ENCODE measurements at regions not wholly inside any gene's neighbourhood (a gene's known extent, or its start where the extent isn't known, plus 50 kb on each side); places are given as distances from the start of the nearest gene placed in this dataset.

DNA sequence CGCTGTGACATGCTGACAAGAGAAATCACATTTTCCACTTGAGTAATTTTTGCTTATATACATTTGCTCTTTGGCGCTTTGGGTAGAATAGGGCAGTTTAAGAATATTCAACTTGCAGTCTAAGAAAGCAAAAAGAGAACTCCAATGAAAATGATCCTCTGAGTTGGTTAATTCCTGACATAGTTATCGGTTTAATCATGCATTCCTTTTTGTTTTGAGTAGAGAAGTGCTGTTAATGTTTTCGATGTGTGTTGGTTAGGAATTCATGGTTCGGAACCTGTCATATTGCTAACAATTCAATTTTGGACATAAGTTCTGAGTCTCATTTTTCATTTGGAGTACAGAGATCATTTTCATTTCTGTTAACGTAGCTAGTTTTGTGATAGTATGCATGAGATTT, 700.6 kb upstream of the PITX2 start:
- FAIRE-seq (no peak), DNase-seq (ENCODE audit: low read depth, low spot score) (no peak)
- no peaks in the 10 kb centered on the region for H4K20me1 ChIP-seq (replicated peaks; ENCODE audit: control insufficient read depth, extremely low read depth, insufficient read depth, low read length)
- H3K79me2 ChIP-seq (ENCODE audit: control insufficient read depth, insufficient read depth, low read length): no peaks in the 10 kb centered on the region
- no peak overlapping the region for H3K9ac ChIP-seq (replicated peaks; ENCODE audit: extremely low read depth, insufficient read depth, low read length)
- ChIA-PET POLR2A (no interaction called here), CTCF (no interaction called here)
- H3K9me1 ChIP-seq (replicated peaks; ENCODE audit: control insufficient read depth, extremely low read depth, insufficient read depth, low read length): no peaks in the 10 kb centered on the region
- intact Hi-C loops (cut with micrococcal nuclease) (no loop called here), dilution Hi-C loops (cut with MboI; ENCODE audit: extremely low pct_ligation_motif_present, low sequenced_read_pairs) (no loop called here)
- H2AFZ ChIP-seq (ENCODE audit: low read depth, low read length): no peak overlapping the region
- no peaks in the 10 kb centered on the region for H3K9me3 ChIP-seq (replicated peaks; ENCODE audit: control insufficient read depth, insufficient read depth, low read length)
- no peaks in the 10 kb centered on the region for H3K4me1 ChIP-seq (ENCODE audit: control insufficient read depth, extremely low read depth, insufficient read depth, low read length)
- BruUV-seq (replicated peaks): no TSS peak
- H3K4me2 ChIP-seq (ENCODE audit: insufficient read depth, low read length): no peak overlapping the region
- no peaks in the 10 kb centered on the region for H3K27me3 ChIP-seq (ENCODE audit: control insufficient read depth in 2 of 2, insufficient read depth in 2 of 2, low read length in 2 of 2)
- TF ChIP-seq MYC (IDR thresholded peaks at IDR 0.05; ENCODE audit: low read depth, low read length) (no peak), FOS (IDR thresholded peaks at IDR 0.05; ENCODE audit: borderline replicate concordance, insufficient read depth, low read length) (no peak), EZH2 (IDR thresholded peaks at IDR 0.05; ENCODE audit: borderline replicate concordance, low read depth, low read length, severe bottlenecking) (no peak), JUN (IDR thresholded peaks at IDR 0.05; ENCODE audit: borderline replicate concordance, insufficient read depth, insufficient read length, low read depth) (no peak), POLR2AphosphoS5 (IDR thresholded peaks at IDR 0.05; ENCODE audit: insufficient read depth, low read depth, low read length) (no peak), GATA2 (IDR thresholded peaks at IDR 0.05; ENCODE audit: insufficient read depth, insufficient read length, low read depth, low read length) (no peak), POLR2A (IDR thresholded peaks at IDR 0.05; ENCODE audit: low read depth, low read length) (no peak)
- TF ChIP-seq, protein P1, sequence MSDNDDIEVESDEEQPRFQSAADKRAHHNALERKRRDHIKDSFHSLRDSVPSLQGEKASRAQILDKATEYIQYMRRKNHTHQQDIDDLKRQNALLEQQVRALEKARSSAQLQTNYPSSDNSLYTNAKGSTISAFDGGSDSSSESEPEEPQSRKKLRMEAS (IDR thresholded peaks at IDR 0.05; ENCODE audit: insufficient read depth, insufficient read length): no peak
- TF ChIP-seq, protein P2, sequence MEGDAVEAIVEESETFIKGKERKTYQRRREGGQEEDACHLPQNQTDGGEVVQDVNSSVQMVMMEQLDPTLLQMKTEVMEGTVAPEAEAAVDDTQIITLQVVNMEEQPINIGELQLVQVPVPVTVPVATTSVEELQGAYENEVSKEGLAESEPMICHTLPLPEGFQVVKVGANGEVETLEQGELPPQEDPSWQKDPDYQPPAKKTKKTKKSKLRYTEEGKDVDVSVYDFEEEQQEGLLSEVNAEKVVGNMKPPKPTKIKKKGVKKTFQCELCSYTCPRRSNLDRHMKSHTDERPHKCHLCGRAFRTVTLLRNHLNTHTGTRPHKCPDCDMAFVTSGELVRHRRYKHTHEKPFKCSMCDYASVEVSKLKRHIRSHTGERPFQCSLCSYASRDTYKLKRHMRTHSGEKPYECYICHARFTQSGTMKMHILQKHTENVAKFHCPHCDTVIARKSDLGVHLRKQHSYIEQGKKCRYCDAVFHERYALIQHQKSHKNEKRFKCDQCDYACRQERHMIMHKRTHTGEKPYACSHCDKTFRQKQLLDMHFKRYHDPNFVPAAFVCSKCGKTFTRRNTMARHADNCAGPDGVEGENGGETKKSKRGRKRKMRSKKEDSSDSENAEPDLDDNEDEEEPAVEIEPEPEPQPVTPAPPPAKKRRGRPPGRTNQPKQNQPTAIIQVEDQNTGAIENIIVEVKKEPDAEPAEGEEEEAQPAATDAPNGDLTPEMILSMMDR (IDR thresholded peaks at IDR 0.05; ENCODE audit: extremely low read depth in 1 of 2, insufficient read depth in 1 of 2, low read depth in 1 of 2, low read length in 2 of 2): no peak
- H3K27ac ChIP-seq (ENCODE audit: insufficient read depth, low read depth, low read length): no peak overlapping the region
- no peaks in the 10 kb centered on the region for H3K36me3 ChIP-seq (ENCODE audit: control insufficient read depth in 2 of 2, extremely low read depth in 1 of 2, insufficient read depth in 2 of 2, low read length in 2 of 2)
- H3K4me3 ChIP-seq (replicated peaks in 1 of 3; ENCODE audit: insufficient read depth in 1 of 3, low read depth in 1 of 3, low read length in 3 of 3): no peak overlapping the region

Measured in endothelial cell of umbilical vein (primary cell).